Vagina (tissue), 2 donors: ENCODE measurements at regions not wholly inside any gene's neighbourhood (a gene's known extent, or its start where the extent isn't known, plus 50 kb on each side); places are given as distances from the start of the nearest gene placed in this dataset.
"Not testable (repeated sequence)": the region's sequence is repeated elsewhere in the genome, so short reads cannot be mapped to it uniquely, and the experiment has no call there.

Source experiments
- DNase-seq, 2 donors: peaks; one replicate each; pipeline ENCODE4 v3.0.0-alpha.2; 2017; ENCODE audit errors: extremely low spot score in 2 of 2
- H3K27ac ChIP-seq: fragments of 200-600 bp; sonication (generic); one replicate; pipeline ENCODE4 v1.5.1; 2019
- H3K27me3 ChIP-seq: fragments of 200-600 bp; sonication (generic); one replicate; pipeline ENCODE4 v1.5.1; 2019
- H3K36me3 ChIP-seq, 2 donors: fragments of 200-600 bp; sonication (generic); one replicate each; pipeline ENCODE4 v1.5.1; 2017 to 2019
- H3K4me1 ChIP-seq: fragments of 200-600 bp; sonication (generic); one replicate; pipeline ENCODE4 v1.5.1; 2019
- H3K4me3 ChIP-seq, 2 donors: fragments of 200-600 bp; sonication (generic); 1 replicate in 1 of 2; 2 replicates in 1 of 2; pipeline ENCODE4 v1.5.1; 2016 to 2019
- H3K9me3 ChIP-seq: fragments of 200-600 bp; sonication (generic); one replicate; pipeline ENCODE4 v1.5.1; 2019
- CTCF ChIP-seq, 3 experiments: fragments of 450-650 bp in 2 of 3; fragments of 200-600 bp in 1 of 3; sonication (generic) in 1 of 3; IDR thresholded peaks; one replicate each; pipeline ENCODE4 v1.5.1; 2017 to 2019; ENCODE audit warnings: antibody characterized with exemption in 3 of 3, mild to moderate bottlenecking in 2 of 3, moderate library complexity in 2 of 3
- POLR2A ChIP-seq, 2 donors: fragments of 450-650 bp; IDR thresholded peaks; one replicate each; pipeline ENCODE4 v1.6.1; 2017; ENCODE audit warnings: antibody characterized with exemption in 2 of 2, mild to moderate bottlenecking in 2 of 2, moderate library complexity in 2 of 2
- POLR2AphosphoS5 ChIP-seq, 2 donors: sonication (generic); formaldehyde crosslinking; IDR thresholded peaks; one replicate each; pipeline ENCODE4 v1.9.0; 2017; ENCODE audit warnings: antibody characterized with exemption in 2 of 2, mild to moderate bottlenecking in 2 of 2, low read depth in 1 of 2; ENCODE audit not compliant: insufficient read depth in 1 of 2
- intact Hi-C: fragments of 100-400 bp; cut with DNase I; formaldehyde crosslinking; loops from one replicate; pipeline ENCODE4 v1.15.1; 2023

GRCh38 chr3:177795859-177796258, 598.6 kb upstream of the TBL1XR1 start:
- H3K27ac ChIP-seq = no peak overlapping the region
- H3K36me3 ChIP-seq = no peaks in the 10 kb centered on the region
- no peaks in the 10 kb centered on the region for H3K9me3 ChIP-seq
- no peaks in the 10 kb centered on the region for H3K27me3 ChIP-seq
- H3K4me3 ChIP-seq = no peak overlapping the region
- no peaks in the 10 kb centered on the region for H3K4me1 ChIP-seq
- TF ChIP-seq CTCF (IDR thresholded peaks at IDR 0.05) (no peak), POLR2AphosphoS5 (IDR thresholded peaks at IDR 0.05; ENCODE audit: insufficient read depth in 1 of 2, low read depth in 1 of 2) (no peak), POLR2A (IDR thresholded peaks at IDR 0.05) (no peak)
- no peak for DNase-seq
- intact Hi-C loops = no loop called here

- H3K9me3 ChIP-seq, H3K4me3 ChIP-seq, H3K4me1 ChIP-seq, H3K36me3 ChIP-seq, H3K27me3 ChIP-seq, intact Hi-C loops, H3K27ac ChIP-seq, DNase-seq: not testable (repeated sequence)
These were observed 602.9 kb upstream of the TBL1XR1 start for GRCh38 chr3:177800147-177800546.

GRCh38 chr3:177800561-177800960, 603.3 kb upstream of the TBL1XR1 start:
- DNase-seq = no peak
- intact Hi-C loops = no loop called here
- Histone ChIP-seq H3K27ac (no peak overlapping the region), H3K4me3 (no peak overlapping the region), H3K27me3 (no peaks in the 10 kb centered on the region), H3K9me3 (no peaks in the 10 kb centered on the region), H3K4me1 (no peaks in the 10 kb centered on the region), H3K36me3 (no peaks in the 10 kb centered on the region)
- TF ChIP-seq POLR2A (IDR thresholded peaks at IDR 0.05) = no peak
- TF ChIP-seq POLR2AphosphoS5 (IDR thresholded peaks at IDR 0.05; ENCODE audit: insufficient read depth in 1 of 2, low read depth in 1 of 2) = no peak
- no peak for TF ChIP-seq CTCF (IDR thresholded peaks at IDR 0.05)

- H3K36me3 ChIP-seq = no peaks in the 10 kb centered on the region
- no peak for DNase-seq
- intact Hi-C loops = no loop called here
- no peaks in the 10 kb centered on the region for H3K27me3 ChIP-seq
- H3K9me3 ChIP-seq = no peaks in the 10 kb centered on the region
- H3K4me3 ChIP-seq = no peak overlapping the region
- no peak overlapping the region for H3K27ac ChIP-seq
- no peaks in the 10 kb centered on the region for H3K4me1 ChIP-seq
- TF ChIP-seq CTCF (IDR thresholded peaks at IDR 0.05) = no peak
- no peak for TF ChIP-seq POLR2AphosphoS5 (IDR thresholded peaks at IDR 0.05; ENCODE audit: insufficient read depth in 1 of 2, low read depth in 1 of 2)
- TF ChIP-seq POLR2A (IDR thresholded peaks at IDR 0.05) = no peak
These were observed 605.0 kb upstream of the TBL1XR1 start for GRCh38 chr3:177802151-177802900.

- Histone ChIP-seq H3K27ac (no peak overlapping the region), H3K27me3 (no peaks in the 10 kb centered on the region), H3K9me3 (no peaks in the 10 kb centered on the region), H3K4me1 (no peaks in the 10 kb centered on the region), H3K36me3 (no peaks in the 10 kb centered on the region), H3K4me3 (no peak overlapping the region)
- no peak for TF ChIP-seq CTCF (IDR thresholded peaks at IDR 0.05)
- intact Hi-C loops = no loop called here
- DNase-seq = no peak
These were observed 606.2 kb upstream of the TBL1XR1 start for GRCh38 chr3:177803500-177803899.
